GM21390 (cell line): ENCODE measurements at regions not wholly inside any gene's neighbourhood (a gene's known extent, or its start where the extent isn't known, plus 50 kb on each side); places are given as distances from the start of the nearest gene placed in this dataset.
"Not testable (repeated sequence)": the region's sequence is repeated elsewhere in the genome, so short reads cannot be mapped to it uniquely, and the experiment has no call there.

Experiments used
- ATAC-seq: cut with Tn5 transposase; IDR thresholded peaks from one replicate; pipeline ENCODE4 v1.9.1; 2021; ENCODE audit not compliant: unreplicated experiment

- no peak for ATAC-seq
Observed at GRCh38 chr6:100101644-100102043, 107.6 kb upstream of the MCHR2 start.

GRCh38 chr6:100100776-100101175, 106.8 kb upstream of the MCHR2 start:
- no peak for ATAC-seq

GRCh38 chr6:100099189-100100074, 105.4 kb upstream of the MCHR2 start:
- ATAC-seq: no peak

- ATAC-seq: no peak
Observed at GRCh38 chr6:100096936-100097335, 102.9 kb upstream of the MCHR2 start.

GRCh38 chr6:100096341-100096740, 102.3 kb upstream of the MCHR2 start:
- no peak for ATAC-seq

GRCh38 chr6:100093405-100093804, 99.4 kb upstream of the MCHR2 start:
- no peak for ATAC-seq

GRCh38 chr6:100088009-100088408, 94.0 kb upstream of the MCHR2 start:
- ATAC-seq: no peak

GRCh38 chr6:100084991-100085364, 91.0 kb upstream of the MCHR2 start:
- ATAC-seq: no peak

- no peak for ATAC-seq
Observed at GRCh38 chr6:100084316-100084990, 90.4 kb upstream of the MCHR2 start.

- ATAC-seq: no peak
Observed at GRCh38 chr6:100078509-100078908, 84.5 kb upstream of the MCHR2 start.

- ATAC-seq: no peak
Observed at GRCh38 chr6:100065348-100065747, 71.3 kb upstream of the MCHR2 start.

GRCh38 chr6:100062621-100063020, 68.6 kb upstream of the MCHR2 start:
- no peak for ATAC-seq

- ATAC-seq: no peak
Observed at GRCh38 chr6:100057941-100058340, 63.9 kb upstream of the MCHR2 start.

GRCh38 chr6:100050550-100050949, 56.5 kb upstream of the MCHR2 start:
- ATAC-seq: no peak

- not testable (repeated sequence) for ATAC-seq
Observed at GRCh38 chr6:100043961-100044360, 49.9 kb upstream of the MCHR2 start.
